A549 (cell line): ENCODE measurements at regions not wholly inside any gene's neighbourhood (a gene's known extent, or its start where the extent isn't known, plus 50 kb on each side); places are given as distances from the start of the nearest gene placed in this dataset.

Source experiments
- BHLHE40 ChIP-seq: IDR thresholded peaks from 2 replicates; pipeline ENCODE4 v1.6.1; 2012; ENCODE audit warnings: low read depth, low read length, inconsistent platforms
- CTCF ChIP-seq: fragments of >200 bp; sonication (Bioruptor Twin); formaldehyde crosslinking; IDR thresholded peaks from 3 replicates; pipeline ENCODE4 v1.5.1; 2016
- E2F6 ChIP-seq: IDR thresholded peaks from 2 replicates; pipeline ENCODE4 v1.6.1; 2012; ENCODE audit warnings: low read depth, borderline replicate concordance
- JUNB ChIP-seq: fragments of >200 bp; sonication (Bioruptor Twin); formaldehyde crosslinking; IDR thresholded peaks from 2 replicates; pipeline ENCODE4 v1.6.1; 2016
- KDM5A ChIP-seq: fragments of 200-600 bp; sonication (generic); IDR thresholded peaks from 2 replicates; pipeline ENCODE4 v1.6.1; 2016; ENCODE audit warnings: antibody characterized with exemption, mild to moderate bottlenecking
- POLR2A ChIP-seq: IDR thresholded peaks from 2 replicates; pipeline ENCODE4 v1.6.1; 2012; ENCODE audit warnings: mild to moderate bottlenecking, low read length
- TP53 ChIP-seq: fragments of 250-450 bp; sonication (Bioruptor Pico); IDR thresholded peaks from 2 replicates; pipeline ENCODE4 v1.5.0; 2021; ENCODE audit warnings: mild to moderate bottlenecking, moderate library complexity
- TF ChIP-seq, protein P1 (sequence below): fragments of 200-600 bp; sonication (generic); IDR thresholded peaks from 2 replicates; pipeline ENCODE4 v1.6.1; 2016; ENCODE audit warnings: antibody characterized with exemption, mild to moderate bottlenecking, moderate library complexity
- TF ChIP-seq, protein P2 (sequence below): fragments of 250-450 bp; sonication (Bioruptor Pico); IDR thresholded peaks from 2 replicates; pipeline ENCODE4 v1.5.0; 2021; ENCODE audit warnings: mild to moderate bottlenecking, moderate library complexity, borderline replicate concordance
- TF ChIP-seq, protein P3 (sequence below): fragments of 450-650 bp; IDR thresholded peaks from 2 replicates; pipeline ENCODE4 v1.6.1; 2014; ENCODE audit warnings: antibody characterized with exemption

- TF ChIP-seq BHLHE40 = no peak
- TF ChIP-seq, protein P1, sequence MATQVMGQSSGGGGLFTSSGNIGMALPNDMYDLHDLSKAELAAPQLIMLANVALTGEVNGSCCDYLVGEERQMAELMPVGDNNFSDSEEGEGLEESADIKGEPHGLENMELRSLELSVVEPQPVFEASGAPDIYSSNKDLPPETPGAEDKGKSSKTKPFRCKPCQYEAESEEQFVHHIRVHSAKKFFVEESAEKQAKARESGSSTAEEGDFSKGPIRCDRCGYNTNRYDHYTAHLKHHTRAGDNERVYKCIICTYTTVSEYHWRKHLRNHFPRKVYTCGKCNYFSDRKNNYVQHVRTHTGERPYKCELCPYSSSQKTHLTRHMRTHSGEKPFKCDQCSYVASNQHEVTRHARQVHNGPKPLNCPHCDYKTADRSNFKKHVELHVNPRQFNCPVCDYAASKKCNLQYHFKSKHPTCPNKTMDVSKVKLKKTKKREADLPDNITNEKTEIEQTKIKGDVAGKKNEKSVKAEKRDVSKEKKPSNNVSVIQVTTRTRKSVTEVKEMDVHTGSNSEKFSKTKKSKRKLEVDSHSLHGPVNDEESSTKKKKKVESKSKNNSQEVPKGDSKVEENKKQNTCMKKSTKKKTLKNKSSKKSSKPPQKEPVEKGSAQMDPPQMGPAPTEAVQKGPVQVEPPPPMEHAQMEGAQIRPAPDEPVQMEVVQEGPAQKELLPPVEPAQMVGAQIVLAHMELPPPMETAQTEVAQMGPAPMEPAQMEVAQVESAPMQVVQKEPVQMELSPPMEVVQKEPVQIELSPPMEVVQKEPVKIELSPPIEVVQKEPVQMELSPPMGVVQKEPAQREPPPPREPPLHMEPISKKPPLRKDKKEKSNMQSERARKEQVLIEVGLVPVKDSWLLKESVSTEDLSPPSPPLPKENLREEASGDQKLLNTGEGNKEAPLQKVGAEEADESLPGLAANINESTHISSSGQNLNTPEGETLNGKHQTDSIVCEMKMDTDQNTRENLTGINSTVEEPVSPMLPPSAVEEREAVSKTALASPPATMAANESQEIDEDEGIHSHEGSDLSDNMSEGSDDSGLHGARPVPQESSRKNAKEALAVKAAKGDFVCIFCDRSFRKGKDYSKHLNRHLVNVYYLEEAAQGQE = no peak
- no peak for TF ChIP-seq KDM5A
- no peak for TF ChIP-seq POLR2A
- TF ChIP-seq, protein P2, sequence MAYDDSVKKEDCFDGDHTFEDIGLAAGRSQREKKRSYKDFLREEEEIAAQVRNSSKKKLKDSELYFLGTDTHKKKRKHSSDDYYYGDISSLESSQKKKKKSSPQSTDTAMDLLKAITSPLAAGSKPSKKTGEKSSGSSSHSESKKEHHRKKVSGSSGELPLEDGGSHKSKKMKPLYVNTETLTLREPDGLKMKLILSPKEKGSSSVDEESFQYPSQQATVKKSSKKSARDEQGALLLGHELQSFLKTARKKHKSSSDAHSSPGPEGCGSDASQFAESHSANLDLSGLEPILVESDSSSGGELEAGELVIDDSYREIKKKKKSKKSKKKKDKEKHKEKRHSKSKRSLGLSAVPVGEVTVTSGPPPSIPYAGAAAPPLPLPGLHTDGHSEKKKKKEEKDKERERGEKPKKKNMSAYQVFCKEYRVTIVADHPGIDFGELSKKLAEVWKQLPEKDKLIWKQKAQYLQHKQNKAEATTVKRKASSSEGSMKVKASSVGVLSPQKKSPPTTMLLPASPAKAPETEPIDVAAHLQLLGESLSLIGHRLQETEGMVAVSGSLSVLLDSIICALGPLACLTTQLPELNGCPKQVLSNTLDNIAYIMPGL (CRISPR knock-in tag) = no peak
- no peak for TF ChIP-seq CTCF
- TF ChIP-seq E2F6 = no peak
- TF ChIP-seq TP53 (CRISPR knock-in tag) = no peak
- TF ChIP-seq, protein P3, sequence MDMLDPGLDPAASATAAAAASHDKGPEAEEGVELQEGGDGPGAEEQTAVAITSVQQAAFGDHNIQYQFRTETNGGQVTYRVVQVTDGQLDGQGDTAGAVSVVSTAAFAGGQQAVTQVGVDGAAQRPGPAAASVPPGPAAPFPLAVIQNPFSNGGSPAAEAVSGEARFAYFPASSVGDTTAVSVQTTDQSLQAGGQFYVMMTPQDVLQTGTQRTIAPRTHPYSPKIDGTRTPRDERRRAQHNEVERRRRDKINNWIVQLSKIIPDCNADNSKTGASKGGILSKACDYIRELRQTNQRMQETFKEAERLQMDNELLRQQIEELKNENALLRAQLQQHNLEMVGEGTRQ = no peak
- TF ChIP-seq JUNB = no peak
These were observed 156.2 kb upstream of the ANKH start for GRCh38 chr5:15027764-15028163.
